Neuronal stem cell (in vitro differentiated cells): ENCODE measurements at regions not wholly inside any gene's neighbourhood (a gene's known extent, or its start where the extent isn't known, plus 50 kb on each side); places are given as distances from the start of the nearest gene placed in this dataset.

ENCODE experiments used
- DNase-seq: peaks from one replicate; pipeline ENCODE4 v3.0.0-alpha.2; 2013; ENCODE audit warnings: low spot score
- H2AFZ ChIP-seq: one replicate; pipeline ENCODE4 v1.6.1; 2013; ENCODE audit warnings: mild to moderate bottlenecking, low read length, inconsistent platforms
- H2AK5ac ChIP-seq: 2 replicates; pipeline ENCODE4 v1.6.1; 2013; ENCODE audit warnings: low read depth, mild to moderate bottlenecking, inconsistent platforms, low read length, moderate library complexity, mixed read lengths
- H2BK120ac ChIP-seq: 2 replicates; pipeline ENCODE4 v1.6.1; 2013; ENCODE audit warnings: low read depth, mild to moderate bottlenecking, inconsistent platforms, low read length, moderate library complexity, mixed read lengths
- H2BK12ac ChIP-seq: one replicate; pipeline ENCODE4 v1.6.1; 2013; ENCODE audit warnings: low read length, inconsistent platforms
- H2BK15ac ChIP-seq: 2 replicates; pipeline ENCODE4 v1.6.1; 2013; ENCODE audit warnings: mild to moderate bottlenecking, low read length, inconsistent platforms, mixed read lengths
- H2BK5ac ChIP-seq: one replicate; pipeline ENCODE4 v1.6.1; 2013; ENCODE audit warnings: inconsistent platforms, mild to moderate bottlenecking, low read length, moderate library complexity
- H3K14ac ChIP-seq: one replicate; pipeline ENCODE4 v1.6.1; 2013; ENCODE audit warnings: low read length, inconsistent platforms
- H3K18ac ChIP-seq: 2 replicates; pipeline ENCODE4 v1.6.1; 2013; ENCODE audit warnings: low read length, inconsistent platforms
- H3K23ac ChIP-seq: 2 replicates; pipeline ENCODE4 v1.6.1; 2013; ENCODE audit warnings: low read depth, mild to moderate bottlenecking, mixed read lengths, low read length, inconsistent platforms; ENCODE audit not compliant: poor library complexity
- H3K27ac ChIP-seq: replicated peaks from 3 replicates; pipeline ENCODE4 v1.5.1; 2013; ENCODE audit warnings: low read length, inconsistent platforms
- H3K27me3 ChIP-seq, 3 experiments: 2 replicates each; pipeline ENCODE4 v1.6.1; 2013; ENCODE audit warnings: low read length in 3 of 3, mild to moderate bottlenecking in 2 of 3, inconsistent platforms in 1 of 3, low read depth in 1 of 3, mixed read lengths in 1 of 3, moderate library complexity in 1 of 3; ENCODE audit not compliant: control insufficient read depth in 3 of 3, insufficient read depth in 3 of 3
- H3K36me3 ChIP-seq, 2 donors: replicated peaks in 1 of 2; 2 replicates each; pipeline ENCODE4 v1.6.1; 2013; ENCODE audit warnings: low read length in 2 of 2; ENCODE audit not compliant: control insufficient read depth in 2 of 2, insufficient read depth in 2 of 2
- H3K4ac ChIP-seq: 2 replicates; pipeline ENCODE4 v1.6.1; 2013; ENCODE audit warnings: inconsistent platforms, mild to moderate bottlenecking, low read length, moderate library complexity
- H3K4me1 ChIP-seq, 2 donors: 1 replicate in 1 of 2; 2 replicates in 1 of 2; pipeline ENCODE4 v1.6.1; 2013; ENCODE audit warnings: low read length in 2 of 2, low read depth in 1 of 2; ENCODE audit not compliant: control insufficient read depth in 2 of 2, insufficient read depth in 1 of 2
- H3K4me2 ChIP-seq: one replicate; pipeline ENCODE4 v1.6.1; 2013; ENCODE audit warnings: mild to moderate bottlenecking, low read length, inconsistent platforms; ENCODE audit not compliant: insufficient read depth, poor library complexity, severe bottlenecking
- H3K4me3 ChIP-seq, 2 donors: 2 replicates each; pipeline ENCODE4 v1.5.1; 2013; ENCODE audit warnings: low read length in 2 of 2, mild to moderate bottlenecking in 2 of 2, inconsistent platforms in 1 of 2, moderate library complexity in 1 of 2
- H3K79me1 ChIP-seq: one replicate; pipeline ENCODE4 v1.6.1; 2013; ENCODE audit warnings: low read depth, mild to moderate bottlenecking, inconsistent platforms, low read length, moderate library complexity
- H3K9ac ChIP-seq: one replicate; pipeline ENCODE4 v1.6.1; 2013; ENCODE audit warnings: mild to moderate bottlenecking, low read depth, low read length, inconsistent platforms; ENCODE audit not compliant: poor library complexity
- H3K9me3 ChIP-seq, 2 donors: replicated peaks in 1 of 2; 2 replicates each; pipeline versions ENCODE3 to v1.6.1; 2013; ENCODE audit warnings: low read length in 2 of 2, mild to moderate bottlenecking in 2 of 2, inconsistent platforms in 1 of 2, low read depth in 1 of 2, mixed read lengths in 1 of 2, moderate library complexity in 1 of 2; ENCODE audit not compliant: control insufficient read depth in 2 of 2, insufficient read depth in 1 of 2
- H4K8ac ChIP-seq: one replicate; pipeline ENCODE4 v1.6.1; 2013; ENCODE audit warnings: low read depth, mild to moderate bottlenecking, inconsistent platforms, low read length, moderate library complexity
- H4K91ac ChIP-seq: one replicate; pipeline ENCODE4 v1.6.1; 2013; ENCODE audit warnings: low read length, low read depth, mild to moderate bottlenecking, inconsistent platforms; ENCODE audit not compliant: poor library complexity
- WGBS, 2 donors: extraction: QIAGEN DNeasy Blood & Tissue Kit; methylation state at CpG; one replicate each; pipeline ENCODE4 v1.1.7; 2013; ENCODE audit warnings: missing lambda C conversion rate in 2 of 2, mixed read lengths in 1 of 2; ENCODE audit not compliant: insufficient read length in 2 of 2, insufficient replicate concordance in 1 of 2; ENCODE audit errors: extremely low coverage in 2 of 2; 5-methylcytosine and 5-hydroxymethylcytosine counted together

DNA sequence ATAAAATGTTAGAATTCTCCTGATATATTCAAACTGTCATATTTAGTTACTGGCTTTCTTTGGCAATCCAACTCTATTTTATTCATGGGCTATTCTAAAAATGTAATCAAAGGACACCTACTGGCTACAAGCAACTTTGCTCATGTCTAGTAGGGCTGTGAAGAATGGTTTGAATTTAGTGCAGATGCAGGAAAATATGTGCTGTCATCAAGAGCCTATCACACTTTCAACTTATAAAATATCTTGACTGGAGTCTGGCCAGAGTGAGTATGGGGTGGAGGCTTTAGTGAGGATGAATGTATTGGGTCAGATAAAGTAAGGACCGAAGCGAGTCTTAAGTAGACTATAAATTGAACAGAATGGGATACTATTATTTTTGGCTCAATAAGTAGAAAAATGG, 343.4 kb upstream of the SPRED2 start:
- no peak overlapping the region for H2BK12ac ChIP-seq
- no peak overlapping the region for H3K9ac ChIP-seq
- no peak overlapping the region for H2BK5ac ChIP-seq
- no peak overlapping the region for H3K27ac ChIP-seq
- H4K8ac ChIP-seq, result no peak overlapping the region
- no peak overlapping the region for H2AK5ac ChIP-seq
- DNase-seq, result no peak
- H3K4me2 ChIP-seq, result no peak overlapping the region
- H3K23ac ChIP-seq, result no peak overlapping the region
- no peak overlapping the region for H3K14ac ChIP-seq
- H3K9me3 ChIP-seq, result no peaks in the 10 kb centered on the region
- H3K4ac ChIP-seq, result no peak overlapping the region
- no peak overlapping the region for H3K18ac ChIP-seq
- H3K36me3 ChIP-seq, result no peaks in the 10 kb centered on the region
- H2AFZ ChIP-seq, result no peak overlapping the region
- H3K79me1 ChIP-seq, result no peaks in the 10 kb centered on the region
- peaks cover 0 to 2% of the 10 kb centered on the region in 2 donors for H3K4me1 ChIP-seq
- no peak overlapping the region for H4K91ac ChIP-seq
- no CpG with 5 or more reads among the region's 2 CpGs for WGBS, 2 donors
- H2BK15ac ChIP-seq, result no peak overlapping the region
- H2BK120ac ChIP-seq, result no peak overlapping the region
- no peaks in the 10 kb centered on the region for H3K27me3 ChIP-seq
- H3K4me3 ChIP-seq, result no peak overlapping the region

DNA sequence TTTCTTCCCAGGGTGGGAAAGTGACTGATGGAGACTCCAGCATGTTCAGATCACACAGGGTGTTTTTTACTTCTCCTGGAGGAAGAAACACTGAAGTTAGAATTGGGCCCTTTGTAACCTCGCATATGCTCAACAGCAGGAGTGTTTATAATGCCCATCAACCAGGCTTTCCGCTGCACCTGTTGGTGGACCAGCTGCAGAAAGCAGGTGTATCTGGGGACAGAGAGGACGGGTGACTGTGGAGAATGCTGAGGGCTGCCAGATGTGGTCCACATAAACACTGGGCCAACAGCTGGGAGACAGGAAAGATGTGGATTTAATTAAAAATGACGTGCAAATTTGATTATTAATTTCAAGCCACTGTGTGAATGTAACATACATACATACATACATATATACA, 335.5 kb upstream of the SPRED2 start:
- no peak overlapping the region for H3K4me3 ChIP-seq
- no peaks in the 10 kb centered on the region for H3K27me3 ChIP-seq
- no peaks in the 10 kb centered on the region for H3K9me3 ChIP-seq
- no peak overlapping the region for H2BK15ac ChIP-seq
- H2BK12ac ChIP-seq, result no peak overlapping the region
- no peak overlapping the region for H3K14ac ChIP-seq
- no peak overlapping the region for H3K27ac ChIP-seq
- no peak overlapping the region for H3K4ac ChIP-seq
- no CpG with 5 or more reads among the region's 4 CpGs for WGBS, 2 donors
- H2AK5ac ChIP-seq, result no peak overlapping the region
- no peak overlapping the region for H2BK5ac ChIP-seq
- DNase-seq, result no peak
- H3K23ac ChIP-seq, result no peak overlapping the region
- no peaks in the 10 kb centered on the region for H3K36me3 ChIP-seq
- H2BK120ac ChIP-seq, result no peak overlapping the region
- no peak overlapping the region for H3K18ac ChIP-seq
- no peak overlapping the region for H2AFZ ChIP-seq
- H3K79me1 ChIP-seq, result no peaks in the 10 kb centered on the region
- no peak overlapping the region for H3K9ac ChIP-seq
- no peak overlapping the region for H4K8ac ChIP-seq
- H4K91ac ChIP-seq, result no peak overlapping the region
- H3K4me1 ChIP-seq, result no peaks in the 10 kb centered on the region
- H3K4me2 ChIP-seq, result no peak overlapping the region

DNA sequence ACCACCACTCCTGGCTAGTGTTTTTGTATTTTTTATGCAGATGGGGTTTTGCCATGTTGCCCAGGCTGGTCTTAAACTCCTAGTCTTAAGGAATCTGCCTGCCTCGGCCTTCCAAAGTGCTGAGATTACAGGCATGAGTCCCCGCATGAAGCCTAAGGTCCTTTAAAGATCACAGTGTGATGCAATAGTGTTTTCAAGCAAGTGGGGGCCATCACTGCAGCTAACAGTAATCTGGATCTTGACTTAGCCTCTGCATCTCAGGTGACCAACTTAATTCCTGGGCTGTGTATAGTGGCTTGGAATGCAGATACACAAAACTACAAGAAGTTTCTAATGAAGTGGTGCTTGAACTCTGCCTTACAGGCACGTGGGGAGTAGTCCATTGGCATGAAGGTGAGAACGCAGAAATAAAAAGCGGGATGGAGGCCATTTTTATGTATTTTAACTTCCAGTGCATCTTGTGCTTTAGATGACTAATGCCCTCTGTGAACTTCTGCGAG, 334.4 kb upstream of the SPRED2 start:
- no peak overlapping the region for H3K9ac ChIP-seq
- H3K36me3 ChIP-seq, result no peaks in the 10 kb centered on the region
- H4K91ac ChIP-seq, result no peak overlapping the region
- no peak overlapping the region for H3K23ac ChIP-seq
- H3K79me1 ChIP-seq, result no peaks in the 10 kb centered on the region
- H3K18ac ChIP-seq, result no peak overlapping the region
- no peak overlapping the region for H2BK12ac ChIP-seq
- H3K27ac ChIP-seq, result no peak overlapping the region
- no peak for DNase-seq
- H2BK15ac ChIP-seq, result no peak overlapping the region
- no peak overlapping the region for H2BK5ac ChIP-seq
- no peaks in the 10 kb centered on the region for H3K27me3 ChIP-seq
- no peak overlapping the region for H2AK5ac ChIP-seq
- H2BK120ac ChIP-seq, result no peak overlapping the region
- H3K4me1 ChIP-seq, result no peaks in the 10 kb centered on the region
- H3K4ac ChIP-seq, result no peak overlapping the region
- H2AFZ ChIP-seq, result no peak overlapping the region
- no peak overlapping the region for H4K8ac ChIP-seq
- H3K14ac ChIP-seq, result no peak overlapping the region
- no peak overlapping the region for H3K4me2 ChIP-seq
- no CpG with 5 or more reads among the region's 6 CpGs for WGBS, 2 donors
- H3K4me3 ChIP-seq, result no peak overlapping the region
- no peaks in the 10 kb centered on the region for H3K9me3 ChIP-seq

DNA sequence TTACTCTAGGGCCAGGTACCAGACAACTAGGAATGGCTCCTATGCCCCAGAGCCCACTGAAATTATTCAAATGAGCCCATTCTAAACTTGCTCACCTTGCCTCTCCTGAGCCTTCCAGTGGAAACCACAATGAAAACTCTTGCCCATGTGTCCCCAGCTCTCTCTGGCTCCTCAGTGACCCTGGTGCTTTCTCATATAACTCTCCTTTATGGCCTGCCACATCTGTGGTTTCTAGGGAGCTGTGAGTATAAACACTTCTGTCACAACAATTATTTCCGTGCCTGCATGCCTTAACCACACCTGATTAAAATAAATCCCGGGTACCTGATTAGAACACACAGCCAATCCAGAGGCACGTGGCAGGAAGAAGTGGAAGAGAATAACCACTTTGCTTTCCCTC, 333.0 kb upstream of the SPRED2 start:
- Histone ChIP-seq H2BK15ac (no peak overlapping the region), H3K27ac (no peak overlapping the region), H3K14ac (no peak overlapping the region), H3K79me1 (no peaks in the 10 kb centered on the region), H2BK120ac (no peak overlapping the region), H3K4me1 (peaks cover 0 to under 1% of the 10 kb centered on the region in 2 donors), H3K4me3 (no peak overlapping the region), H2BK12ac (no peak overlapping the region), H3K36me3 (no peaks in the 10 kb centered on the region), H3K9me3 (no peaks in the 10 kb centered on the region), H2BK5ac (no peak overlapping the region), H3K18ac (no peak overlapping the region), H3K27me3 (no peaks in the 10 kb centered on the region), H4K91ac (no peak overlapping the region), H2AK5ac (no peak overlapping the region), H3K4me2 (no peak overlapping the region), H3K9ac (no peak overlapping the region), H3K4ac (no peak overlapping the region), H3K23ac (no peak overlapping the region), H2AFZ (no peak overlapping the region), H4K8ac (no peak overlapping the region)
- no CpG with 5 or more reads among the region's 3 CpGs for WGBS, 2 donors
- DNase-seq, result no peak
